H1 (cell line): ENCODE measurements at regions not wholly inside any gene's neighbourhood (a gene's known extent, or its start where the extent isn't known, plus 50 kb on each side); places are given as distances from the start of the nearest gene placed in this dataset.

Experiments
- BCL11A ChIP-seq, 2 experiments: IDR thresholded peaks; one replicate each; pipeline ENCODE4 v1.6.1; 2011; ENCODE audit warnings: low read depth in 2 of 2, low read length in 2 of 2, mild to moderate bottlenecking in 2 of 2
- CBX8 ChIP-seq: fragments of 300-800, 300-1000 bp; sonication (generic); IDR thresholded peaks from 2 replicates; pipeline ENCODE4 v1.7.1; 2016; ENCODE audit warnings: low read depth, low read length, borderline replicate concordance
- KDM5A ChIP-seq: fragments of 200-600 bp; IDR thresholded peaks from 2 replicates; pipeline ENCODE4 v1.7.1; 2012; ENCODE audit warnings: mild to moderate bottlenecking, low read length, inconsistent platforms, mixed read lengths
- POLR2AphosphoS5 ChIP-seq: IDR thresholded peaks from 2 replicates; pipeline ENCODE4 v1.6.1; 2011; ENCODE audit warnings: low read depth, low read length
- TF ChIP-seq, protein P1 (sequence below): fragments of 300-600 bp; sonication (generic); IDR thresholded peaks from 2 replicates; pipeline ENCODE4 v1.7.1; 2012; ENCODE audit warnings: low read length, moderate library complexity, mild to moderate bottlenecking, inconsistent platforms; ENCODE audit not compliant: insufficient replicate concordance

DNA sequence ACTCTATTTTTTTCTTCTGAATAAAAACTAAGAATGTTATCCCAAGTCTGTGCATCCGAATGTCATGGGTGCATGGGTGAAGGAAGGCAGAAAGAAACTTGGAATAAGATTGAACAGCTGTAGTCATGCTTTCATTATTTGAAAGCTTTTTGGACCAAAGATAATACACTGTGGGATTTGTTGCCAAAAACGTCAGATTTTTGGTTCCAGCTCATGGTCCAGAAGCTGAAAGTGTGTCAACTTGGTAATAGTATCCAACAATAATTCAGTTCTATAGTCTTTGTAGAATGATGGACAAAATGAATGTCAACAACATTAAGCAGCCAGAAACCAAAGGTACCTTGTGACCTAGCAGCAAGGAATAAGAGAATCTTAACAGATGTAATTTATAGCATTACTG, 327.9 kb upstream of the ADAMTS9 start (continued):
- TF ChIP-seq KDM5A (no peak), BCL11A (IDR thresholded peaks at IDR 0.05; ENCODE audit: low read depth in 2 of 2, low read length in 2 of 2) (no peak), POLR2AphosphoS5 (no peak), CBX8 (no peak)
- TF ChIP-seq, protein P1, sequence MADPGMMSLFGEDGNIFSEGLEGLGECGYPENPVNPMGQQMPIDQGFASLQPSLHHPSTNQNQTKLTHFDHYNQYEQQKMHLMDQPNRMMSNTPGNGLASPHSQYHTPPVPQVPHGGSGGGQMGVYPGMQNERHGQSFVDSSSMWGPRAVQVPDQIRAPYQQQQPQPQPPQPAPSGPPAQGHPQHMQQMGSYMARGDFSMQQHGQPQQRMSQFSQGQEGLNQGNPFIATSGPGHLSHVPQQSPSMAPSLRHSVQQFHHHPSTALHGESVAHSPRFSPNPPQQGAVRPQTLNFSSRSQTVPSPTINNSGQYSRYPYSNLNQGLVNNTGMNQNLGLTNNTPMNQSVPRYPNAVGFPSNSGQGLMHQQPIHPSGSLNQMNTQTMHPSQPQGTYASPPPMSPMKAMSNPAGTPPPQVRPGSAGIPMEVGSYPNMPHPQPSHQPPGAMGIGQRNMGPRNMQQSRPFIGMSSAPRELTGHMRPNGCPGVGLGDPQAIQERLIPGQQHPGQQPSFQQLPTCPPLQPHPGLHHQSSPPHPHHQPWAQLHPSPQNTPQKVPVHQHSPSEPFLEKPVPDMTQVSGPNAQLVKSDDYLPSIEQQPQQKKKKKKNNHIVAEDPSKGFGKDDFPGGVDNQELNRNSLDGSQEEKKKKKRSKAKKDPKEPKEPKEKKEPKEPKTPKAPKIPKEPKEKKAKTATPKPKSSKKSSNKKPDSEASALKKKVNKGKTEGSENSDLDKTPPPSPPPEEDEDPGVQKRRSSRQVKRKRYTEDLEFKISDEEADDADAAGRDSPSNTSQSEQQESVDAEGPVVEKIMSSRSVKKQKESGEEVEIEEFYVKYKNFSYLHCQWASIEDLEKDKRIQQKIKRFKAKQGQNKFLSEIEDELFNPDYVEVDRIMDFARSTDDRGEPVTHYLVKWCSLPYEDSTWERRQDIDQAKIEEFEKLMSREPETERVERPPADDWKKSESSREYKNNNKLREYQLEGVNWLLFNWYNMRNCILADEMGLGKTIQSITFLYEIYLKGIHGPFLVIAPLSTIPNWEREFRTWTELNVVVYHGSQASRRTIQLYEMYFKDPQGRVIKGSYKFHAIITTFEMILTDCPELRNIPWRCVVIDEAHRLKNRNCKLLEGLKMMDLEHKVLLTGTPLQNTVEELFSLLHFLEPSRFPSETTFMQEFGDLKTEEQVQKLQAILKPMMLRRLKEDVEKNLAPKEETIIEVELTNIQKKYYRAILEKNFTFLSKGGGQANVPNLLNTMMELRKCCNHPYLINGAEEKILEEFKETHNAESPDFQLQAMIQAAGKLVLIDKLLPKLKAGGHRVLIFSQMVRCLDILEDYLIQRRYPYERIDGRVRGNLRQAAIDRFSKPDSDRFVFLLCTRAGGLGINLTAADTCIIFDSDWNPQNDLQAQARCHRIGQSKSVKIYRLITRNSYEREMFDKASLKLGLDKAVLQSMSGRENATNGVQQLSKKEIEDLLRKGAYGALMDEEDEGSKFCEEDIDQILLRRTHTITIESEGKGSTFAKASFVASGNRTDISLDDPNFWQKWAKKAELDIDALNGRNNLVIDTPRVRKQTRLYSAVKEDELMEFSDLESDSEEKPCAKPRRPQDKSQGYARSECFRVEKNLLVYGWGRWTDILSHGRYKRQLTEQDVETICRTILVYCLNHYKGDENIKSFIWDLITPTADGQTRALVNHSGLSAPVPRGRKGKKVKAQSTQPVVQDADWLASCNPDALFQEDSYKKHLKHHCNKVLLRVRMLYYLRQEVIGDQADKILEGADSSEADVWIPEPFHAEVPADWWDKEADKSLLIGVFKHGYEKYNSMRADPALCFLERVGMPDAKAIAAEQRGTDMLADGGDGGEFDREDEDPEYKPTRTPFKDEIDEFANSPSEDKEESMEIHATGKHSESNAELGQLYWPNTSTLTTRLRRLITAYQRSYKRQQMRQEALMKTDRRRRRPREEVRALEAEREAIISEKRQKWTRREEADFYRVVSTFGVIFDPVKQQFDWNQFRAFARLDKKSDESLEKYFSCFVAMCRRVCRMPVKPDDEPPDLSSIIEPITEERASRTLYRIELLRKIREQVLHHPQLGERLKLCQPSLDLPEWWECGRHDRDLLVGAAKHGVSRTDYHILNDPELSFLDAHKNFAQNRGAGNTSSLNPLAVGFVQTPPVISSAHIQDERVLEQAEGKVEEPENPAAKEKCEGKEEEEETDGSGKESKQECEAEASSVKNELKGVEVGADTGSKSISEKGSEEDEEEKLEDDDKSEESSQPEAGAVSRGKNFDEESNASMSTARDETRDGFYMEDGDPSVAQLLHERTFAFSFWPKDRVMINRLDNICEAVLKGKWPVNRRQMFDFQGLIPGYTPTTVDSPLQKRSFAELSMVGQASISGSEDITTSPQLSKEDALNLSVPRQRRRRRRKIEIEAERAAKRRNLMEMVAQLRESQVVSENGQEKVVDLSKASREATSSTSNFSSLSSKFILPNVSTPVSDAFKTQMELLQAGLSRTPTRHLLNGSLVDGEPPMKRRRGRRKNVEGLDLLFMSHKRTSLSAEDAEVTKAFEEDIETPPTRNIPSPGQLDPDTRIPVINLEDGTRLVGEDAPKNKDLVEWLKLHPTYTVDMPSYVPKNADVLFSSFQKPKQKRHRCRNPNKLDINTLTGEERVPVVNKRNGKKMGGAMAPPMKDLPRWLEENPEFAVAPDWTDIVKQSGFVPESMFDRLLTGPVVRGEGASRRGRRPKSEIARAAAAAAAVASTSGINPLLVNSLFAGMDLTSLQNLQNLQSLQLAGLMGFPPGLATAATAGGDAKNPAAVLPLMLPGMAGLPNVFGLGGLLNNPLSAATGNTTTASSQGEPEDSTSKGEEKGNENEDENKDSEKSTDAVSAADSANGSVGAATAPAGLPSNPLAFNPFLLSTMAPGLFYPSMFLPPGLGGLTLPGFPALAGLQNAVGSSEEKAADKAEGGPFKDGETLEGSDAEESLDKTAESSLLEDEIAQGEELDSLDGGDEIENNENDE, result no peak
- TF ChIP-seq, all 59 proteins: peak for 0
